ENCODE measurements at regions not wholly inside any gene's neighbourhood (a gene's known extent, or its start where the extent isn't known, plus 50 kb on each side); places are given as distances from the start of the nearest gene placed in this dataset.

DNA sequence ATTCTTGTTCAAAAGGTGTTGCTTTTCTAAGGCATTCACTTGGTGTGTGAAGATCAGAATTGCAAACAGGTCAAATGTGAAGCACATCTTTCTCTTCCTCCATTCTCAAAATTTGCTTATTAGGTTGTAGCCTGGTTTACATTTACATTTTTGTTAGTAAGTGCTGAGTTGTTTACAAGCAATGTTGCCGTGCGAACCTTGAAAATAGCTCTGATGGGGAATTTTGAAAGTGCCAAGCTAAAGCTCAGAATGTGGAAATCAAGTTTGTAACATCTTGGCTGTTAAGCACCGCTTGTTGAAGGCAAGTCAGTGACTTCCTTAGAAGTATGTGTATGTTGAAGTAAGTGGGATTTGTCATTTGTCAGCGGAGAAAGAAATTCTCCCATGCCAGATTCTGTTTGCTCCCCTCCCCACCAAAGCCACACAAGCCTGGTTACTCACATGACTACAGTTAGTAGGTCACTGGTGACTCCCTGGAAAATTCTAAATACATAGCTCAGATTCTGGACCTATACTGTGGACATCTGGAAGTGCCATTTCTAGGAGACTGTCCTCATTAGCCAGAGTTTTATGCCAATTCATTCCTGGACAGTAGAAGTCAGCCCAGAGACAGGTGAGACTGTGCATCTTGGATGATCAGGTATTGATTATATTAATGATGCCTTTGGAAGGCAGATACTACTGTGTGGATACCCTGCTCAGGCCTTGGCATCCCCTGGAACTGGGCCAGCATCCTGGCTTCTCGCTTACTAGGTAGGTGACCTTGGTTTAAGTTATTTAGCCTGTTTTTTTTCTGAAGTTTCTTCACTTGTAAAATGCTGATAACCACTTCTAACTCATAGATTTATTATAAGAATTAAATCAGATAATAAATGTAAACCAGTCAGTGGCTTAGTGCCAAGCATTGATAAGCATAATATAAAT lies 390.6 kb upstream of the SEMA6D start:
- DNase-seq (ENCODE audit: low read depth): no peak

- DNase-seq (ENCODE audit: low read depth): no peak
Observed at GRCh38 chr15:47331829-47332393, 385.4 kb upstream of the SEMA6D start.

DNA sequence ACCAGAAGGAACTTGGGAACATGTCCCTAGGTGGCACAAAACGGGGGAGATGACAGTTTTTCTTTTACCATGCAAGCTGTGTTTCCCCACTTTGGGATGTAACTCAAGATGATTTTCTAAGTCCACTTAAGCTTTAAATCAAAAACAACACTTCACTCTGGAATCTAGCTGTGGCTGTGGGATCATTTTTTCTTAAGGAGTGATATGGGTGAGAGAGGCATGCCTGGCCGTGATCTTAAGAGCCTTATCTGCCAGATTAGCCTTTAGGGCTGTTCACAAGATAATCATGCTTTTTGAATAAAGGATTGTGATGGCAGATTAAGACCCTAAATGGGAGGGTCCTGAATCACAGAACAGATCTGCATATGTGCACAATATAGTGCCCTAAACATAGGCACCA lies 384.8 kb upstream of the SEMA6D start:
- no peak for DNase-seq (ENCODE audit: low read depth)

- DNase-seq (ENCODE audit: low read depth): no peak
Observed at GRCh38 chr15:47333734-47334133, 383.6 kb upstream of the SEMA6D start.

GRCh38 chr15:47334805-47335535 lies 382.3 kb upstream of the SEMA6D start:
- no peak for DNase-seq (ENCODE audit: low read depth)

- no peak for DNase-seq (ENCODE audit: low read depth)
Observed at GRCh38 chr15:47337106-47337505, 380.2 kb upstream of the SEMA6D start.

GRCh38 chr15:47337836-47338235 lies 379.5 kb upstream of the SEMA6D start:
- no peak for DNase-seq (ENCODE audit: low read depth)

DNA sequence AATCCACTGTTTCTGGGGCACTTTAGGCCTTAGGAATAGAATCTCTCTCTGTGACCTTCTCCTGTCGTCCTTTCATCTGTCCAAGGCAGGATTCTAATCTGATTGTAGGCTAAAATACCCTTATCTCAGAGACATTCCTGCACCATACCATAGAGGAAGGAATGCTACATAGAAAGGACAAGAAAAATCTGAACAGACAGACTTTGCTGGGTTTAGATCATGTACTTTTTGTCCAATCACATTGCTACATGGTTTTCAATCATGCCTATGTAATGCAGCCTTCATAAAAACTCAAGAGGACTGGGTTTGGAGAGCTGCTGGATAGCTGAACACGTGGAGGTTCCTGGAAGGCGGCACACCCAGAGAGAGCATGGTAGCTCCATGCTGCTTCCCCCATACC lies 378.5 kb upstream of the SEMA6D start:
- no peak for DNase-seq (ENCODE audit: low read depth)

DNA sequence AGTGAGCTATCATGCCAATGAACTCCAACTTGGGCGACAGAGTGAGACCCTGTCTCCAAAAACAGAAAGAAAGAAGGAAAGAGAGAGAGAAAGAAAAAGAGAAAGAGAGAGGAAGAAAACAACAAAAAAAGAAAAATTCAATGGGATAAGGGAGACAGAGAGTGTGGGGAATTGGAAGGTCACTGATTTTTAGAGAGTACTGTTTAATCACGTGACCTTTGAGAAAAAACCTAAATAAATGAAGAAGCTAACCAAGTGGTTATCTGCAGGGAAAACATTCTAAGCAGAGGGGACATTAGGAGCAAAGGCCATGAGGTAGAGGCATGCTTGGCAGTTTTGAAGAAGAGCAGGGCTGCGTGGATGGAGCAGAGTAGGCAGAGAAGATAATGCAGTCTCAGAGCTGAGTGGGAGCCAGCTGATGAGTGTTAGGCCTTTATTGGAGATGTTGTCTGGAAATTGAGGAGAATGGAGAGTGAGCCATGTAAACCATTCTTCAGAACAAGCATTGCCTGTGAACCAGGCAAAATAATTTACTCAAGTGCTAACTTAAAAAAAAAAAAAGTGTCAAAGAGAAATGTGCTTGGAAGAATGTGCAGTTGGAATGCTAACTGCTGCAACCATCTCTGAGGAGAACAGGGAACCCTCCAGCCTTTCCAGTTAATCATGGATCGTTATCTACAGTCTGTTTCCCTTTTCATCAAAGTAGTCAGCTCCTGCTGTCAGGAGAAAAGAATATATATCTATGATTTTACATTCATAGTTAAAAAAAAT lies 377.3 kb upstream of the SEMA6D start:
- no peak for DNase-seq (ENCODE audit: low read depth)

DNA sequence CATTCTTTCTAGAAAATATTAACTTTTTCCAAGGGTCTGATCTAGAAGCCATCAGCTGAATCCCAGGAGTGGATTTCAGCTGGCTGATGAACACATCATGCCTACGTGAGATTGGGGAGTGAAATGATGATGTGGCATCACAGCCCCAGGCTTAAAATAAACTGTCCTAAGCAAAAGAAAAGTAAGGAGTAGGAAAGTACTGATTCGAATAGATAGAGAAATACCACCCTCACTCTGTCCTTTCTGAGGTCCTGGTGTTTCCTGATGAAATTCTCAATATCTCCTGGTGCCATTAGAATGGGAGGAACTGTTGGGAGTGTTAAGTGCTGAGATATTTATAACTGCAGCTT lies 376.8 kb upstream of the SEMA6D start:
- no peak for DNase-seq (ENCODE audit: low read depth)

DNA sequence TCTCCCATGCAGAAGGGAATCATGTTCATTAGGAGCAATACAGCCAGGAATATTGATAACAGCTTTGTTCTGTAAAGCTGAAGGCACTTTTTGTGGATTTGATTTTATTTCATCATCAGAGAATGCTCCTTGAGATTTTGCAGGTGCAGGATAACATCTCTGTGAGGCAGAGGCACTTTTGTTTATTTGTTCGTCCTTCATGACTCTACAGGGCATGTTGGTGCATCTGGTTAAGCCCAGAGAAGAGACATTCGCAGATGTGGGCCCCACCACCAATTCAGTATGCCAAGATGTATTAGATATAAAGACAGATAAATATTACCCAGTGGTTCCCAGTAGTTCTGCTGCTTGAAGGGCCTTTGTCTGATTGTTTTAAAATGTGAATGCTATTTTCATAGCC lies 368.1 kb upstream of the SEMA6D start:
- DNase-seq (ENCODE audit: low read depth): no peak

DNA sequence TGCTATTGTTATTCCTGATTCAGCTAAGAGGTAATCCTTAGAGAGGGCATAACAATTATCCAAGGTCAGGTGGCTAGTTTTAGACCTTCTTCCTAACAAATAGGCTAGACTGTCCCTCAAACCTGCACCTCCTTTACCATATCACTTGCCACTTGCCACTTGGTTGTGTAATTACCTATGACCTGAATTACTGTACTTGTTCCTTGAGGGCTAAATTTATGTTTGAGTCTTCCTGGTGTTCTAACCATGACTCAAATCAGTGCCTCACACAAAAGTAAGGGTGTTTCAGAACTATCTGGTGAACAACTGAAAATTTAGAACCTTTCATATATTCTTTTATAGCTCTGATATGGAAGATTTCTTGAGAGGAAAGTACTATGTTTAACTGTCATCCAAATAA lies 365.8 kb upstream of the SEMA6D start:
- no peak for DNase-seq (ENCODE audit: low read depth)

GRCh38 chr15:47352217-47352616 lies 365.1 kb upstream of the SEMA6D start:
- no peak for DNase-seq (ENCODE audit: low read depth)

GRCh38 chr15:47355759-47356158 lies 361.5 kb upstream of the SEMA6D start:
- DNase-seq (ENCODE audit: low read depth): no peak

DNA sequence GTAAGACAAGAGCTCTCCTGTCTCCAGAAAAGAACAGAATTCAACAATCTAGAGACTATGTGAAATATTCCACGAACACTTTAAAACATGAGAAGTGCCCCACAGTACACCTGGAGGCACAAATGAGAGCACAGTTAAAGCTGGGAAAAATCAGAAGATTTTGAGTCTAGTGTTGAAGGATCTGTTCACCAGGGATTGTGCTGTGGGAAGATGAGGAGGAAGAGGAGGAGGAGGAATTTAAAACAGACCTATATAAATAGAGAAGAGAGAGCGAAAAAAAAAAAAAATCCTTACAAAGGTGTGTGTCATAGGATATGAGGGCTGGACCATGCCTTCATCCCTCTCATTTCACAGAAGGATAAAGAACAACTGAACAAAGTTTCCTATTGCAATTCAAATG lies 361.0 kb upstream of the SEMA6D start:
- no peak for DNase-seq (ENCODE audit: low read depth)

DNA sequence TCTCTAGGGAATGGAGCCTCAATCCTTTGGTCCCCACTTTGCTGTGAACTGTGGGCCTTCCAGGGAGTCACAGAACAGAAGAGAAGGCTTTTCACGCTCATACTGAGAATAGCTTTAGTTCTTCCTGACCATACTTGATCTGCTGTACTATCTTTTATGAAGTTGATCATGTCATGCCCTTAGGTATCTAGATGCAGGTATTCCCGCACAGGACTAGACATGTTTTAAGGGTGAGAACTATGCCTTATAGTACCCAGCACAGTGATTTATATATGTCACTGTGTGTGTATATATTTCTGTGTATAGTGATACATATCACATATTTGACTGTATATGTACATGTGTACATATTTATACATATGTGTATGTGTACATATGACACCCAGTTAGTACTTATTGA lies 358.4 kb upstream of the SEMA6D start:
- DNase-seq (ENCODE audit: low read depth): no peak

DNA sequence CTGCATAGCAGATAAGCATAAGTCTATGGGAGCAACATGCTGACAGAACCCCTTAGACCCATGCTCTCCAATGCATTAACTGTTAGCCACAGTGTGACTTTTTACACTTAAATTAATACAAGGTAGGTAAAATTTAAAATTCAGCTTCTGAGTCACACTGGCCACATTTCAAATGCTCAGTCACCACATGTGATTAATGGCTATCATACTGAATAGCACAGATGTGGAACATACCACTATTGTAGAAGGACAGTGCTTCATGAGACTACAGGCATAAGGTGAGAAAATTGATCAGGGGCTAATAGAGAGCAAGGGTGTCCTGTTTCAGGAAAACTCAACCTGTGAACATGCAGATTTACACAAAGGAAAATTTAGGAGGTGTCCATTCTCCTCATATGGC lies 357.0 kb upstream of the SEMA6D start:
- DNase-seq (ENCODE audit: low read depth): no peak

GRCh38 chr15:47362118-47362905 lies 355.0 kb upstream of the SEMA6D start:
- DNase-seq (ENCODE audit: low read depth): no peak

- no peak for DNase-seq (ENCODE audit: low read depth)
Observed at GRCh38 chr15:47363653-47364052, 353.7 kb upstream of the SEMA6D start.

- DNase-seq (ENCODE audit: low read depth): no peak
Observed at GRCh38 chr15:47364230-47365141, 352.8 kb upstream of the SEMA6D start.

DNA sequence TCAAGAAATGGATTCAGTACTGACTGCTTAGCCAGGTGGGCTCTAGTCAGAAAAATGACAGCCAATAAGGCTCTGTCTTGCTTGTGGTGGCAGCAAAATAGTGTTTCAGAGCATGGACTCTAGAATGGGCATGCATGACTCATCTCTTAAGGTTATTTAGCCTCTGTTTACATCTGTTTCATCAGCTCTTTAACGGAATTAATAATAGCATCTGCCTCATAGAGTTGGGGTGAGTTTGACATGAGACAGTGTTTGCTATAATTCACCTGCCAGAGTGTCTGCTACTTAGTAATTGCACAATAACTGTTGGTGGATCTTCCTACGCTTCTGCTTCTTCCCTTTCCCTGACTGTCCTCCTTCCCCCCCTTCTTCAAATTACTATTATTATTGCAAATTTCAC lies 350.4 kb upstream of the SEMA6D start:
- DNase-seq (ENCODE audit: low read depth): no peak

Data from activated T-helper 9 cell treated with anti-CD3 and anti-CD28 coated beads, Interleukin-2, amount 50 U/mL, for 16 hours (primary cell).